ENCODE measurements at regions not wholly inside any gene's neighbourhood (a gene's known extent, or its start where the extent isn't known, plus 50 kb on each side); places are given as distances from the start of the nearest gene placed in this dataset.

- no peaks in the 10 kb centered on the region for H3K9me3 Mint-ChIP-seq
- no peak overlapping the region for H3K4me3 Mint-ChIP-seq
- POLR2A ChIA-PET: interaction anchor here (0.5 to 1.3 kb wide), 4 partner anchors 10 to 412 kb away, joined by 3 to 5 read pairs (median 3); partner anchors contain the start of gene IRF2BP2
- intact Hi-C loops (cut with micrococcal nuclease): no loop called here
- H3K27me3 Mint-ChIP-seq: no peaks in the 10 kb centered on the region
- TF ChIP-seq, protein P1, sequence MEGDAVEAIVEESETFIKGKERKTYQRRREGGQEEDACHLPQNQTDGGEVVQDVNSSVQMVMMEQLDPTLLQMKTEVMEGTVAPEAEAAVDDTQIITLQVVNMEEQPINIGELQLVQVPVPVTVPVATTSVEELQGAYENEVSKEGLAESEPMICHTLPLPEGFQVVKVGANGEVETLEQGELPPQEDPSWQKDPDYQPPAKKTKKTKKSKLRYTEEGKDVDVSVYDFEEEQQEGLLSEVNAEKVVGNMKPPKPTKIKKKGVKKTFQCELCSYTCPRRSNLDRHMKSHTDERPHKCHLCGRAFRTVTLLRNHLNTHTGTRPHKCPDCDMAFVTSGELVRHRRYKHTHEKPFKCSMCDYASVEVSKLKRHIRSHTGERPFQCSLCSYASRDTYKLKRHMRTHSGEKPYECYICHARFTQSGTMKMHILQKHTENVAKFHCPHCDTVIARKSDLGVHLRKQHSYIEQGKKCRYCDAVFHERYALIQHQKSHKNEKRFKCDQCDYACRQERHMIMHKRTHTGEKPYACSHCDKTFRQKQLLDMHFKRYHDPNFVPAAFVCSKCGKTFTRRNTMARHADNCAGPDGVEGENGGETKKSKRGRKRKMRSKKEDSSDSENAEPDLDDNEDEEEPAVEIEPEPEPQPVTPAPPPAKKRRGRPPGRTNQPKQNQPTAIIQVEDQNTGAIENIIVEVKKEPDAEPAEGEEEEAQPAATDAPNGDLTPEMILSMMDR (IDR thresholded peaks at IDR 0.05): no peak
- CTCF ChIA-PET: interaction anchor here (1.2 to 1.6 kb wide), 2 partner anchors 61 to 425 kb away, joined by 3 to 6 read pairs; no protein-coding TSS in a partner anchor
- peak overlapping the region; percentile 1 for H3K27ac Mint-ChIP-seq
- peaks cover 54% of the 10 kb centered on the region for H3K4me1 Mint-ChIP-seq
- H3K36me3 Mint-ChIP-seq (ENCODE audit: low read depth): no peaks in the 10 kb centered on the region
- DNase-seq: no peak
- no peak for ATAC-seq (ENCODE audit: low read depth)
Measured at GRCh38 chr1:235022341-235022980, 106.2 kb downstream of the TOMM20 start.

DNA sequence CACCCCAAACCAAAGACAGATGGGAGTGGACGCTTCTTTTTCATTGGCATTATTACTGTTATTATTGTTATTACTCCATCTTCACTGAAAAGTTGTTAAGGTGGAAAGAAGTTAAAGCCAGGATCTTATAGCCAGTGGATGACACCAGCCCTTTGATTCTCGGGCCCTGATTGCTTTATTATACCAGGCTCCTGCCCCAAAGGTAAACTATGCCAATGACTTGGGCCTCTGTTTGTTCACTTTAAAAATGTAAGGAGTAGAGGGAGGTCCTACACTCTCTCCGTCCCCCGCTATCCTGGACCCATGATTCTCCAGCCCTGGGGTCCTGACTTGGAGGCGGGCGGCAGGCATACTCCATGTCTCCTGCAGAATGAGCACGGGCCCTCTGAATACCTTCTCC lies 106.8 kb downstream of the TOMM20 start:
- Mint-ChIP-seq H3K27me3 (no peaks in the 10 kb centered on the region), H3K27ac (no peak overlapping the region), H3K4me1 (peaks cover 61% of the 10 kb centered on the region), H3K36me3 (ENCODE audit: low read depth) (no peaks in the 10 kb centered on the region), H3K4me3 (no peak overlapping the region), H3K9me3 (no peaks in the 10 kb centered on the region)
- CTCF ChIA-PET: interaction anchor here (1.2 to 1.6 kb wide), 2 partner anchors 62 to 424 kb away, joined by 3 to 6 read pairs; no protein-coding TSS in a partner anchor
- DNase-seq (no peak), ATAC-seq (ENCODE audit: low read depth) (no peak)
- TF ChIP-seq, protein P1 (IDR thresholded peaks at IDR 0.05): no peak
- POLR2A ChIA-PET: interaction anchor here (1.0 to 1.3 kb wide), 2 partner anchors 10 to 410 kb away, joined by 3 to 5 read pairs; no protein-coding TSS in a partner anchor
- intact Hi-C loops (cut with micrococcal nuclease): no loop called here

GRCh38 chr1:235021321-235021720 lies 107.3 kb downstream of the TOMM20 start:
- Mint-ChIP-seq H3K27me3 (no peaks in the 10 kb centered on the region), H3K27ac (no peak overlapping the region)
- CTCF ChIA-PET: no interaction called here

DNA sequence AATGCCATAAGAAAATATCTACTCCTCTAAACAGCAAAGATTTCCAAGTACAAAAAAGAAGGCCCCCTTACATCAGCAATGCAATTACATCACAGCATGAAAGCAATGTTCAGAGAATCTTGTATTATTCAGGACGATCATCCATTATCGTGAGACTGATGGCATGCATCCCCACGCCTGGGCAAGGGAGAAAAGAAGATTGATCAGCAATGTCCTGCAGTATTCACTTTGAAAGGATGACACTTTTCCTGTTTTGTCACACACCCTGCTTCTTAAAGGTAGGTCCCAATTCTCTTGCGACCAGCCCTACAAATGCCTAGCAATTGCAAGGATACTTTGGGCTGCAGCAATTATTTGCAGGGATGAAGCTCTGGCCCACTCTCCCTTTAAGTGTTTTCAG lies 108.7 kb downstream of the TOMM20 start:
- no peak overlapping the region for H3K27ac Mint-ChIP-seq
- no peak for ATAC-seq (ENCODE audit: low read depth)
- intact Hi-C loops (cut with micrococcal nuclease): no loop called here
- TF ChIP-seq, protein P1 (IDR thresholded peaks at IDR 0.05): no peak
- H3K9me3 Mint-ChIP-seq: no peaks in the 10 kb centered on the region
- DNase-seq: no peak
- peaks cover 69% of the 10 kb centered on the region for H3K4me1 Mint-ChIP-seq
- H3K36me3 Mint-ChIP-seq (ENCODE audit: low read depth): no peaks in the 10 kb centered on the region
- no peaks in the 10 kb centered on the region for H3K27me3 Mint-ChIP-seq
- POLR2A ChIA-PET: interaction anchor here (1.2 to 1.6 kb wide), 3 partner anchors 8 to 252 kb away, joined by 3 read pairs; no protein-coding TSS in a partner anchor
- no peak overlapping the region for H3K4me3 Mint-ChIP-seq
- CTCF ChIA-PET: interaction anchor here (0.9 kb wide), 1 partner anchor 64 kb away, joined by 3 read pairs; no protein-coding TSS in a partner anchor

More at GRCh38 chr1:235021321-235021720, 107.3 kb downstream of the TOMM20 start:
- Mint-ChIP-seq H3K4me1 (peaks cover 64% of the 10 kb centered on the region), H3K9me3 (no peaks in the 10 kb centered on the region), H3K36me3 (ENCODE audit: low read depth) (no peaks in the 10 kb centered on the region), H3K4me3 (no peak overlapping the region)
- ATAC-seq (ENCODE audit: low read depth) (no peak), DNase-seq (no peak)
- intact Hi-C loops (cut with micrococcal nuclease): no loop called here
- TF ChIP-seq, protein P1 (IDR thresholded peaks at IDR 0.05): no peak
- POLR2A ChIA-PET: interaction anchor here (1.3 to 1.6 kb wide), 2 partner anchors 9 kb away, joined by 3 to 5 read pairs; no protein-coding TSS in a partner anchor

GRCh38 chr1:235019471-235019870 lies 109.2 kb downstream of the TOMM20 start:
- POLR2A ChIA-PET: interaction anchor here (0.6 to 5.2 kb wide), 4 partner anchors 30 to 251 kb away, joined by 3 to 115 read pairs (median 4); no protein-coding TSS in a partner anchor
- Mint-ChIP-seq H3K27ac (peak overlapping the region; percentile 13), H3K4me1 (peaks cover 69% of the 10 kb centered on the region), H3K9me3 (no peaks in the 10 kb centered on the region), H3K27me3 (no peaks in the 10 kb centered on the region), H3K36me3 (ENCODE audit: low read depth) (no peaks in the 10 kb centered on the region), H3K4me3 (no peak overlapping the region)
- DNase-seq (no peak), ATAC-seq (ENCODE audit: low read depth) (no peak)
- CTCF ChIA-PET: interaction anchor here (0.9 to 1.1 kb wide), 2 partner anchors 64 to 418 kb away, joined by 3 read pairs; no protein-coding TSS in a partner anchor
- intact Hi-C loops (cut with micrococcal nuclease): no loop called here
- TF ChIP-seq, protein P1 (IDR thresholded peaks at IDR 0.05): no peak
